HFFc6 (cell line): ENCODE measurements at regions not wholly inside any gene's neighbourhood (a gene's known extent, or its start where the extent isn't known, plus 50 kb on each side); places are given as distances from the start of the nearest gene placed in this dataset.
A peak's percentile ranks its signal among the peaks of the same experiment; 100 is the strongest.
"Not testable (repeated sequence)": the region's sequence is repeated elsewhere in the genome, so short reads cannot be mapped to it uniquely, and the experiment has no call there.

Experiments used
- DNase-seq: peaks from one replicate; pipeline ENCODE4 v3.0.0-alpha.2; 2018
- H3K27ac Mint-ChIP-seq: 2 replicates; pipeline ENCODE4 v1.8.0; 2020; ENCODE audit warnings: mild to moderate bottlenecking, mixed read lengths
- H3K27me3 Mint-ChIP-seq: 2 replicates; pipeline ENCODE4 v1.8.0; 2021; ENCODE audit warnings: mild to moderate bottlenecking, moderate library complexity, mixed read lengths; ENCODE audit not compliant: insufficient read depth
- H3K36me3 Mint-ChIP-seq: 2 replicates; pipeline ENCODE4 v1.8.0; 2021; ENCODE audit warnings: low read depth, mixed read lengths
- H3K4me1 Mint-ChIP-seq: 2 replicates; pipeline ENCODE4 v1.8.0; 2020; ENCODE audit warnings: low read depth, mixed read lengths
- H3K4me3 Mint-ChIP-seq: 2 replicates; pipeline ENCODE4 v1.8.0; 2020; ENCODE audit warnings: mild to moderate bottlenecking, moderate library complexity, mixed read lengths
- H3K9me3 Mint-ChIP-seq: 2 replicates; pipeline ENCODE4 v1.8.0; 2020; ENCODE audit warnings: mild to moderate bottlenecking, mixed read lengths
- TF ChIP-seq, protein P1 (sequence below): fragments of 200-600 bp; sonication (generic); IDR thresholded peaks from 2 replicates; pipeline ENCODE4 v1.5.0; 2021; ENCODE audit warnings: antibody characterized with exemption, mild to moderate bottlenecking

DNA sequence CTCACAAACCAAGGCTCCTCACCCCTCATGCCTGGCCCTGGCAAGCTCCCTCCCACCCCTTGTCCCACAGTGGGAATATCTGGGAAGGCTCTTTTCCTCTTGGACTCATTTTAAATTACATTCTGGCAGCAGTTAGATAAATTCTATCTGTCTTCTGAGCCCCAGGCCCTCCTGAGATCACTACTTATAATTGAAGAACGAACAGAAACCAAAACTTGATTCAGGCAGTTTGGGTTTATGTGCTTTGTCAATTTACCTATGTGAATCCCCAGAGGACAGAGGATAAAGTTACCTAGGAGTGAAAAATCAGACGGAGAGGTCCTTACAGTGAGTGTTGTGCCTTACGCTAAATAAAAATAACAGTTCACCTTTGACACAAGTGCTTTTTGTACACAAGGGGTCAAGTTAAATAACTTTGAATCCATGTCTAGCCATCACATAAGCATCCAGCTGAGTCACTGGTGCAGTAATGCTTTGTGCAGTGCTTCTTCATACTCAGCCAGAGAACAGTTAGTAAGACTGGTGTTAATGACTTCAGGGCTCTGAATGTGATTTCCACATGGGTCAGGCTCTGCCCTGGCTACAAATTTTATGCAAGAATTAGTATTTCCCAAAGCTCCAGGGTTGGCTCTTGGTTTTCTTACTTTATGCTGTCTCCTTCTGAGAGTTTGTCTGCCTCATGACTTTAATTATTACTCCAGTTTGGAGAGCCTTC lies 329.3 kb downstream of the INSIG2 start:
- no peaks in the 10 kb centered on the region for H3K27me3 Mint-ChIP-seq
- no peaks in the 10 kb centered on the region for H3K4me1 Mint-ChIP-seq
- H3K27ac Mint-ChIP-seq = no peak overlapping the region
- H3K9me3 Mint-ChIP-seq = peaks cover 9% of the 10 kb centered on the region
- H3K4me3 Mint-ChIP-seq = no peak overlapping the region
- TF ChIP-seq, protein P1, sequence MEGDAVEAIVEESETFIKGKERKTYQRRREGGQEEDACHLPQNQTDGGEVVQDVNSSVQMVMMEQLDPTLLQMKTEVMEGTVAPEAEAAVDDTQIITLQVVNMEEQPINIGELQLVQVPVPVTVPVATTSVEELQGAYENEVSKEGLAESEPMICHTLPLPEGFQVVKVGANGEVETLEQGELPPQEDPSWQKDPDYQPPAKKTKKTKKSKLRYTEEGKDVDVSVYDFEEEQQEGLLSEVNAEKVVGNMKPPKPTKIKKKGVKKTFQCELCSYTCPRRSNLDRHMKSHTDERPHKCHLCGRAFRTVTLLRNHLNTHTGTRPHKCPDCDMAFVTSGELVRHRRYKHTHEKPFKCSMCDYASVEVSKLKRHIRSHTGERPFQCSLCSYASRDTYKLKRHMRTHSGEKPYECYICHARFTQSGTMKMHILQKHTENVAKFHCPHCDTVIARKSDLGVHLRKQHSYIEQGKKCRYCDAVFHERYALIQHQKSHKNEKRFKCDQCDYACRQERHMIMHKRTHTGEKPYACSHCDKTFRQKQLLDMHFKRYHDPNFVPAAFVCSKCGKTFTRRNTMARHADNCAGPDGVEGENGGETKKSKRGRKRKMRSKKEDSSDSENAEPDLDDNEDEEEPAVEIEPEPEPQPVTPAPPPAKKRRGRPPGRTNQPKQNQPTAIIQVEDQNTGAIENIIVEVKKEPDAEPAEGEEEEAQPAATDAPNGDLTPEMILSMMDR = no peak
- H3K36me3 Mint-ChIP-seq = no peaks in the 10 kb centered on the region
- no peak for DNase-seq

DNA sequence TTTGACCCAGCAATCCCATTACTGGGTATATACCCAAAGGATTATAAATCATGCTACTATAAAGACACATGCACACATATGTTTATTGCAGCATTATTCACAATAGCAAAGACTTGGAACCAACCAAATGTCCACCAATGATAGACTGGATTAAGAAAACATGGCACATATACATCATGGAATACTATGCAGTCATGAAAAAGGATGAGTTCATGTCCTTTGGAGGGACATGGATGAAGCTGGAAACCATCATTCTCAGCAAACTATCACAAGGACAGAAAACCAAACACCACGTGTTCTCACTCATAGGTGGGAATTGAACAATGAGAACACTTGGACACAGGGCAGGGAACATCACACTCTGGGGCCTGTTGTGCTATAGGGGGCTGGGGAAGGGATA lies 326.9 kb downstream of the INSIG2 start:
- not testable (repeated sequence) for H3K27me3 Mint-ChIP-seq, H3K4me1 Mint-ChIP-seq, H3K27ac Mint-ChIP-seq, DNase-seq, H3K36me3 Mint-ChIP-seq, H3K4me3 Mint-ChIP-seq
- H3K9me3 Mint-ChIP-seq = peaks cover 20% of the 10 kb centered on the region

DNA sequence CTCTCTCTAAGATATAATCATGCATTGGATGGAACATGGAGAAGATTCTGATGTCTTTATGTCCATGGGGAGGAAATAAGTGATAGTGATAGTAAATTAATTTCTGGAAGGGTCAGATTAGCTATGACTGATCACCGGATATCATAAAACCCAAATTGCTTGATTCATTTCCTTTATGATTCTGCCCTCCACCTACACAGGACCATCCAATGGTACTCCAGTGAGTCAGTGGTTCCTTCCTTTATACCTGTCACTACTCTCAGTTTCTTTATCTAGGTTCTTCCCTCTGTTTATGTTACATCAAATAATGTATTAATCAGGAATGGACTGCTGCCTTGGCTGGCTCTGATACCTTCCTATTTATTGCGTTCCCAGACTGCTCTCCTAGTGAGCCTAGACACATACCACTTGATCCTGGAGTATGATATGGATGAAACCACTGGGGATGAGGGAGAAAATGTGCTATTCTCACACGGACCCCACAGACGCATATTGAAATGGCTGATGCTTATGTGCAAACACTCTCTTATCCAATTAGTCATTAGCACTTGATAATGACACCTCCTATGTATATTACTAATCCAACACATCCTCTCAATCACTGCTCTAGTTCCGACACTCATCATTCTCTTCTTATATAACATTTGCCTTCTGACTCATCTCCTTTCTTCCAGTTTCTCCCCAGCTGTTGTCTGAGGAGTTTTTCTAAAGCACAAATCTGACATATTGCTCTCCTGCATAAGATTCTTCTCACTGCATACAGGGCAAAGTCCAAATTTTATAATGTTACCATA lies 315.6 kb downstream of the INSIG2 start:
- Mint-ChIP-seq H3K27me3 (no peaks in the 10 kb centered on the region), H3K36me3 (peaks cover 6% of the 10 kb centered on the region; the same call in 1 of the 2 replicates), H3K27ac (no peak overlapping the region), H3K9me3 (peaks cover 26% of the 10 kb centered on the region), H3K4me1 (no peaks in the 10 kb centered on the region), H3K4me3 (no peak overlapping the region)
- TF ChIP-seq, protein P1 = no peak
- DNase-seq = no peak

DNA sequence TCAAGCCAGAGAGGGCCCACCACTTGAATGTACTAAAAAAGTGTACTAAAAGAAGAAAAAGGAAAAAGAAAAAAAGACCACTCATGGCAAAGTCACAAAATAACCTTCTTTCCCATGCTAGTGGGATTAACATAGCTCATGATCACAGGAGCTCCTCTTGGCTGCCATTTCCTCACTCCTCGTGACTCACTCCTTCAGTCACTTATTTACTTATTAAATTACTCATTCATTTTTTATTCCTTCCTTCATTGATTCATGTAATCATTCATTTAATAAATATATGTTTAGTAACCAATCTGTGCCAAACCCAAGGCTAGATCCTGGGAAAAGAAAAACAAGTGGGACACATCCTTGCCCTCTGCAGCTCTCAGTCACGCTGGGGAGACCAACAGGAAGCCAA lies 300.5 kb downstream of the INSIG2 start:
- TF ChIP-seq, protein P1 = no peak
- H3K9me3 Mint-ChIP-seq = peaks cover 22% of the 10 kb centered on the region
- DNase-seq = no peak
- H3K36me3 Mint-ChIP-seq = no peaks in the 10 kb centered on the region
- H3K27me3 Mint-ChIP-seq = peaks cover 2% of the 10 kb centered on the region
- H3K4me3 Mint-ChIP-seq = no peak overlapping the region
- no peak overlapping the region for H3K27ac Mint-ChIP-seq
- H3K4me1 Mint-ChIP-seq = no peaks in the 10 kb centered on the region

DNA sequence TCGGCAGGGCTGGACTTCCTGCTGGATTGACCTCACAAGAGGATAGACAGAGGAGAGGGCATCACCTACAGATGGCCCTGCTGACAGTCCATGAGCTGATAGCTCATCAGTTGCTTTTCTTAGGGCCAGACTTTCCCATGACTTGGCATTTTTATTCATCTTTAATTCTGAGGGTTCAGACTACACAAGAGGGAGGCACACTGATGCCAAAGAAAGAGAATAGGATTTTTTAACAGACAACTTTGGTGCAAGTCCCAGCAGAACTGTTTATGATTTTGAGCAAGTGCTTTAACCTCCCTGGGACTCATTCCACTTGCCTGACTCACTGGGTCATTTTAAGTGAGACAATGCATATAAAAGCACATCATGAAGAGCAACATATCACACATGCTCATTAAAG lies 299.2 kb downstream of the INSIG2 start:
- H3K4me3 Mint-ChIP-seq = no peak overlapping the region
- H3K27me3 Mint-ChIP-seq = peaks cover 2% of the 10 kb centered on the region
- peaks cover 26% of the 10 kb centered on the region for H3K9me3 Mint-ChIP-seq
- H3K36me3 Mint-ChIP-seq = no peaks in the 10 kb centered on the region
- DNase-seq = no peak
- no peak overlapping the region for H3K27ac Mint-ChIP-seq
- TF ChIP-seq, protein P1 = no peak
- H3K4me1 Mint-ChIP-seq = no peaks in the 10 kb centered on the region

DNA sequence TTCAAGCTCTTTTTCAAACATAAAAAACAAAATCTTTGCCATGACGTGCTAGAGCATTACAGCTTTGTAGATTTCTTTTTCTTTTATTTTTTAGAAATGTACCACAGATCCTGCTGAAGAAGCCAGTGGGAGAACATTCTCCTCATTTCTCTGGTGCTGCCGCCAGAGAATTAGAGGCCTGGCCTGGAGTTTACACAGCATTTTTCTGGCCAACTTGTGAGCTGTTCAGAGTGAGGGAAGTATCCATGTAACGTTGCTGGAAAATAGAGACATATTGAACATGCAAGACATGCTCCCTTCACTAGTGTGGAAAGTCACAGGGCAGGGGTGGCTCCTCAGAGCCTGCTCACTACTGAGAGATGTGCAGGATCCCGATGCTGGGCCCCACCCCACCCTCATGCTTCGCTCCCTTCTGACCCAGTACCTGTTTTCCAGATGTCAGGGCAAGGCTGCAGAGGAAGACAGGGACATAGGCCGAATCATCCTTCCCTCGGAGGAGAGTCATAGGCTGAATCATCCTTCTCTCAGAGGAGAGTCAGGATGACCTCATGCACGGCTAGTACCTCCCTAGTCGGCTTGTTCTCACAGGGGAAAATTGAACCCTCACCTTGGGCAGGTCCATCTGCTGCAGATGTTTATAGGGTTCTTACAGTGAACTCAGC lies 298.5 kb downstream of the INSIG2 start:
- DNase-seq = peak; percentile 18
- Mint-ChIP-seq H3K4me3 (no peak overlapping the region), H3K27ac (no peak overlapping the region)

More for the DNA sequence above, 298.5 kb downstream of the INSIG2 start:
- H3K9me3 Mint-ChIP-seq = peaks cover 25% of the 10 kb centered on the region
- no peaks in the 10 kb centered on the region; the same call in none of the 2 replicates for H3K27me3 Mint-ChIP-seq
- TF ChIP-seq, protein P1 = no peak
- H3K36me3 Mint-ChIP-seq = no peaks in the 10 kb centered on the region
- H3K4me1 Mint-ChIP-seq = no peaks in the 10 kb centered on the region
